ENCODE measurements at regions not wholly inside any gene's neighbourhood (a gene's known extent, or its start where the extent isn't known, plus 50 kb on each side); places are given as distances from the start of the nearest gene placed in this dataset.

DNA sequence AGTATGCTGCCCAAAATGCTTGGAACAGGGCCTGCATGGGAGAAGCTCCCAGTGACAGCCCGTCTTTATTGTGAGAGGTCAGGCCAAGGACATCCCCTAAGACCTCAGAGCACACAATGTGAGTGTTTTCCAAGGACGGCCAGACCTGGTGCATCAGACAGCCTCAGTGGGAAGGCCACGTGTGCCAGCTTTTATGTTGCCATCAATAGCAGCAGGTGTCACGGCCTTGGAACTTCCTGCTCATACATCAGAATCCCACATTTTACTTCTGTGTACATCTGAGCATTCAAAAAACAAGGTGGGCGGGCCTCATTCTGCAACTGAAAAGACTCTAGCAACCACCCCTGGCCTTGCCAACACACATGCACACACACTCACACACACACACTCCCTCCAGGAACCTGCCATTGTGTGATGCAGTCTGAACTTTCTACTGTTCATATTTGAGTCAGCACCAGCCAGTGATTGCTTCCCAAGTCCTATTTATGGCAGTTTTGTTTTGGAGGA lies 753.1 kb upstream of the TBX3 start:
- TF ChIP-seq, protein P1, sequence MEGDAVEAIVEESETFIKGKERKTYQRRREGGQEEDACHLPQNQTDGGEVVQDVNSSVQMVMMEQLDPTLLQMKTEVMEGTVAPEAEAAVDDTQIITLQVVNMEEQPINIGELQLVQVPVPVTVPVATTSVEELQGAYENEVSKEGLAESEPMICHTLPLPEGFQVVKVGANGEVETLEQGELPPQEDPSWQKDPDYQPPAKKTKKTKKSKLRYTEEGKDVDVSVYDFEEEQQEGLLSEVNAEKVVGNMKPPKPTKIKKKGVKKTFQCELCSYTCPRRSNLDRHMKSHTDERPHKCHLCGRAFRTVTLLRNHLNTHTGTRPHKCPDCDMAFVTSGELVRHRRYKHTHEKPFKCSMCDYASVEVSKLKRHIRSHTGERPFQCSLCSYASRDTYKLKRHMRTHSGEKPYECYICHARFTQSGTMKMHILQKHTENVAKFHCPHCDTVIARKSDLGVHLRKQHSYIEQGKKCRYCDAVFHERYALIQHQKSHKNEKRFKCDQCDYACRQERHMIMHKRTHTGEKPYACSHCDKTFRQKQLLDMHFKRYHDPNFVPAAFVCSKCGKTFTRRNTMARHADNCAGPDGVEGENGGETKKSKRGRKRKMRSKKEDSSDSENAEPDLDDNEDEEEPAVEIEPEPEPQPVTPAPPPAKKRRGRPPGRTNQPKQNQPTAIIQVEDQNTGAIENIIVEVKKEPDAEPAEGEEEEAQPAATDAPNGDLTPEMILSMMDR (IDR thresholded peaks at IDR 0.05), result no peak
- no peak for TF ChIP-seq POLR2AphosphoS5 (IDR thresholded peaks at IDR 0.05)
